DMS 273 (cell line): ENCODE measurements at regions not wholly inside any gene's neighbourhood (a gene's known extent, or its start where the extent isn't known, plus 50 kb on each side); places are given as distances from the start of the nearest gene placed in this dataset.

Experiments
- DNase-seq: peaks from one replicate; lab custom pipeline; 2025; ENCODE audit not compliant: unreplicated experiment; lab: John Stamatoyannopoulos, UW

DNA sequence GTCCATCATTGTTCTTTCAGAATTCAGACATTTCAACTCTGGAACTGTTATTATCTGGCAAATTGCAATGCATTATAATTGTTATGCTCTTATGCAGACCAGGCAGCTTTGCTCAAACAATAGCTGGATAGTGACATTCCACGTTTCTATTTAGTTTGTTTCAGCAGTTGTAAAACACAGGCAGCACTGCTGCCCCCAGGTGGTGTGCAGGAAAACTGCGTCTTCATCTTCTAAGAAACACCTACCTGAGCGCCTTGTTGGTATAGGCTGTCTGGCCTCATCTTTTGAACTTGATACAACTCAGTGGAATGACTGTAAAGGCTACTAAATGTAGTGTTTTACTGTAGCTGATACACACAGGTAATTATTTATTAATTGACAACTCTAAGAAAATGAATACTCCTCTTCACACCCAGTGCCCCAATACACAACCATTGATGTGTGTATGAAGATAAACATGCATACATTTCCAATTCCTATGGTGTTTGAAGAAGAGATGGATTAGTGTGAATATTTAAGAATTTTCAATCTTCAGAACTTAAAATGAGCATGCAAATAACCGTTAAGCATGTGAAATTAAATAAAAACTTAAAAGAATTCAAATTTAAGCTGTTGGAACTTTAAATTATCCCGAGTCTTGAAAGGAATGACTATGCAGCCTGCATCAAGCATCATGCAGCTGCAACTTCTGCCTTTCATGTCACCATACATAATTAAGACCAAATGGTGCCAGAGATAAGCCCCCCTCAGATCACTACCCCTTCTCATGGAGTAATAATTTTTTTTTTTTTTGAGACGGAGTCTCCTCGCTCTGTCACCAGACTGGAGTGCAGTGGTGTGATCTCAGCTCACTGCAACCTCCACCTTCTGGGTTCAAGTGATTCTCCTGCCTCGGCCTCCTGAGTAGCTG is 85.6 kb downstream of the CD8B2 start:
- DNase-seq, result peak; percentile 64

GRCh38 chr2:106573773-106574172 is 86.6 kb downstream of the CD8B2 start:
- no peak for DNase-seq

DNA sequence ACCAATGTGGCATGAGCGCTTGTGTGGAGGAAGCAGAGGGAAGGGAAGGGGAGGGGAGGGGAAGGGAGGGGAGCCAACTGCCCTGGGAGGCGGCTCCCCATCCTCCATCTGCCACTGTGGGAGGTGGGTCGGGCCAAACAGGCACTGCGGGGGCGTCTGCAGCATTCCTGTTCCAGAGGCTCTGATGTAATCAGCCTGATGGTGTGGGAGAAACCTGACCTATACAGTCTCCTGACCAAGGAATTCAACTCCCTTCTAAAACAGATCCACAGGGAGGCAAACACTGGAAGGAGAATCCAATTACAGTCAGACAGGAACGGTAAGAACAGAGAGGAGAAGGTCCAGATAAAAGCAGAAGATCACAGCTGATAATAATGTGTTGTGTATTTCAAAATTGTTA is 88.8 kb downstream of the CD8B2 start:
- DNase-seq, result peak; percentile 98

DNA sequence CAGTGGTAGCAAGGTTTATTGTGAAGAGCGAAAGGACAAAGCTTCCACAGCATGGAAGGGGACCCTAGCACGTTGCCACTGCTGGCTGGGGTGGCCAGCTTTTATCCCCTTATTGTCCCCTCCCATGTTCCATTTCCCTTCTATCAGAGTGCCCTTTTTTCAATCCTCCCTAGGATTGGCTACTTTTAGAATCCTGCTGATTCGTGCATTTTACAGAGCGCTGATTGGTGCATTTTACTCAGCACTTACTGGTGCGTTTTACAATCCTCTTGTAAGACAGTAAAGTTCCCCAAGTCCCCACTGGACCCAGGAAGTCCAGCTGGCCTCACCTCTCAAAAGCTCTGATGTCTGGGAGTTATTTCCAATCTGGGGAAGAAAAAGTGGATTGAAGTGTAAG is 90.1 kb downstream of the CD8B2 start:
- DNase-seq, result no peak

DNA sequence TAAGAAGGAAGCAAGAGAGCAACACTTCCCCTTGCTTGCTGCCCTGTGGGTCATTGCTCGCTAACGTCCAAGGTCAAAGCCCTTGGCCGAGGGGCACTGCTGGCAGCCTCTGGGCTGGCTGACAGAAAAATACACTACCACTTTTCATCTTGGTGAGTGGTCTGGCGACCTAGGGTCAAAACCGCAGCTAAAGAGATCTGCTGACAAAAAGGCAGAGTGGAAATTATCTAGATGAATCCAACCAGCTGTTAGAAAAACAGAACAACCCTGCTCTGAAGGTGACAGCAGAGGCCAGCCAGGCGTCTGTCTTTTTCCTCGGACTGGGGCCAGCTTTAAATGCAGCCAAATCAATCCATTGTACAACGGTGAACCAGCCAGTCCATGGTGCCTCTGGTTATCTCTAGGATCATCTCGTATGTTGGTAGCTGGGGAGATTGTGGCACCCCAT is 92.6 kb downstream of the CD8B2 start:
- DNase-seq, result peak; percentile 48

- DNase-seq, result peak; percentile 48
Measured at GRCh38 chr2:106580241-106580640, 93.1 kb downstream of the CD8B2 start.

GRCh38 chr2:106581328-106581727 is 94.2 kb downstream of the CD8B2 start:
- DNase-seq, result peak; percentile 93

GRCh38 chr2:106581755-106582147 is 94.6 kb downstream of the CD8B2 start:
- DNase-seq, result no peak

GRCh38 chr2:106582148-106583143 is 95.3 kb downstream of the CD8B2 start:
- DNase-seq, result peak; percentile 97

- DNase-seq, result no peak
Measured at GRCh38 chr2:106584304-106584954, 97.3 kb downstream of the CD8B2 start.

DNA sequence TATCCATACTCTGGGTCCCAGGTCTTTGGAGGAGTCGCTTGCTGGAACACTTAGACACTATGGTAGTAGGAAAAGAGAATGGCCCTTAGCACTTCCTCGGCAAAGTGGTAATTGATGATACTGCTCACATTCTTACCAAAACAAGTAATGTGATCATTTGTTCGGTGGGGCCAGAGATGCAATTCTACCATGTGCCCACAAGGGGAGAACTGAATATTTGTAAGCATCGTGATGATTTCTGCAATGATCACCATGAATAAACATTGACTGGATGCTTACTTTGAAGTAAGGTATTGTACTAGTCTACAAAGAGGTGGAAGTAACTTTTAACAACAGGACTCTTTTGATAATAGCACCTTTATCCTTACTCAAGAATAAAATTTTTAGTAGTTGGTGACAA is 109.7 kb downstream of the CD8B2 start:
- DNase-seq, result peak; percentile 28

- no peak for DNase-seq
Measured at GRCh38 chr2:106599540-106599939, 112.4 kb downstream of the CD8B2 start.

DNA sequence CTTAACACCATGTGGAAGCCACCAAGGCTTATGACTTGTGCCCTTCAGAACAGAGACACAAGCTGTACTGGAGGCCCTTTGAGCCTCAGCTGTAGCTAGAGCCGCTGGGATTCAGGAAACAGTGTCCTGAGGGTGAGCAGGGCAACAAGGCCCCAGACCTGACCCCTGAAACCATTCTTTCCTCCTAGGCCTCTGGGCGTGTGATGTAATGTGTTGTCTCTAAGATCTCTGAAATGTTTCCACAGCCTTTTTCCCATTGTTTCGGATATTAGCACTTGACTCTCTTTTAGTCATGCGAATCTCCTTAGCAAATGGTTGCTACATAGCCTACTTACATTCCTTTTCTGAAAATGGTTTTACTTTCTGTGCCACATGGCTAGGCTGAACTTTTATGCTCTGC is 114.9 kb downstream of the CD8B2 start:
- DNase-seq, result no peak

DNA sequence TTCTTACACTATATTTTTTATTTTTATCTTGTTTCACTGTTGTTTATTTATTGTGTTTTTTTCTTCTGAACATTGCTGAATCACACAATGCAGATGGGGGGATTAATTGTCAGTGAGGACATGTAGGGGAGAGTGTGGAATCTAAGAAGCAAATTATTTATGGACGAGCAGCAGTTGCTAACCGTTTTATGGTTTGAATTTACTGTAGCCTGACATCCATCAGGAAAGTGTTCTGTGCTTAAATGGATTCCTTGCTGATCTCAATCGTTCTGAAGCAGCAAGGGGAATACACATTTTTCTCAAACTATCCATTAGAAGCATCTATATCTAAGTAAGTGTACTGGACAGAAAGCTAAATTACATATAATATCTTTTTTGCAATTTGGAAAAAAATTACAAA is 119.5 kb downstream of the CD8B2 start:
- DNase-seq, result no peak

DNA sequence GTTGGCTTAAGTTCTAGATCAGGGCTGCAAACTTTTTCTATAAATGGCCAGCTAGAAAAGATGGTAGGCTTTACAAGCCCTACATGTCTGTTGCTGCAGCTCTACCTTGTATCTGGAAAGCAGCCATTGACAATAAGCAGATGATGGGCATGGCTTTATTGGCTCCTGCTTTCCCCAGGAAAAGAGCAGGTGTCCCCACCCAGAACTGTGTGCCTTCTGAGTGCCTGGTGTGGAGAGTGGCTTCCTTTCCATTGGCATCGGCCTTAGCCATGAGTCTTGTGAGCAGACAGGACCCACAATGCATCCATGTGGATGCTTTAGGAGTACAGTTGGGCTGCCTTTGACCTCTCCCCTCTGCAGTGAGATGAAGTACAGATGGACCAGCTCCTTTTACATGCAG is 120.2 kb downstream of the CD8B2 start:
- no peak for DNase-seq

GRCh38 chr2:106609780-106610179 is 122.6 kb downstream of the CD8B2 start:
- DNase-seq, result no peak

DNA sequence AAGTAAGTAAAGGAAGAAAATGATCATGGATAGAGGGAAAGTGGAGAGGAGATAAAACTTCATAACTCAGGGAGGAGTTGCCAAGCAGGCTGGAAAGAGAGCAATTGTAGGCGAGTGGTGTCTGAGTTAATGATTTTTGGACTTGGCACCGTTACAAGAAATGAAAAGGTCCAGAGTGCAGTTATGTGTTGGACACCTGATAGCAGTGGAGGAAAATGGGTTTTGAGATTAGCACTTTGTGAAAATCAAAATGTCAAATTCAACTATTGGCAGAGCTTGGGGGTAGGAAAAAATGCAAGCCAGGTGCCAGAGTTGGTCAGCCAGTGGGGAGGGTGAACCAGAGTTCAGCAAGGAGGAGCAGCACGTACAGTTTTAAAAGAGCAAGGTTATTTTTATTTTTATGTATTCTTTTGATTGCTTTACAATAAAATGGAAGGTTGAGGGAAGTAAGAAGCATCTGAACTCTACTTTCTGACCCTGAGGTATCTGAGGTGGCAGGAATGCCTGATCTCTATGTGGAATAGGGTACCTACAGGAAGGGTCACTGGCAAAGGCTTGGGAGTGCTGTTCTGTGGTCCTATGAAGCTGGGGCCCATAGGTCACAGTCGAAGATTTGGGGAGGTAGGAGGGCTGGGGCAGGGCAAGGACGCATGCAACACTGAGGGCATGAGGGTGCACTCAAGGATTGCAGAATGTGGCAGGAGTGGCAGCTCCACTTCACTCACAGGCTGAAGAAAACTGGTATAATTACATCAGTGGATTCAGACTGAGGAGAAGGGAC is 127.5 kb downstream of the CD8B2 start:
- DNase-seq, result no peak

GRCh38 chr2:106618614-106619013 is 131.4 kb downstream of the CD8B2 start:
- DNase-seq, result no peak

DNA sequence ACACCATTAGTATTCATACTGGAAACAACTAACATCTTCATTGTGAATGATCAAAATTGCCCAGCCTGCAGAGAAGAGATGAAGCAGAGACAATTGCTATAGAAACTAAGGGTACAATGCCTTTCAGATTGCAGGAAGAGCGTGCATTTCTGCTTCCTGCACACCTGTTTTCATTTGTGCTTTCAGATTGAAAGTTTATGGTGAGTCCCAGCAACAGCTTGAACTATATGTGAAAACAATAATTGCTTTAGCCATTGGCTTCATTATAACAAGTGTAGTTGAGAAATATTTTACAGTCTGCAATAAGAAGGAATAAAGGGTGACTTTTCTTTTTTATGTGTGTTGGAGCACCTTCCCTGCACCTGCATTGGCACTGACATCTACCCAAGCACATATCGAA is 136.3 kb downstream of the CD8B2 start:
- DNase-seq, result no peak

- no peak for DNase-seq
Measured at GRCh38 chr2:106624787-106625380, 137.7 kb downstream of the CD8B2 start.
